GM21390 (cell line): ENCODE measurements at regions not wholly inside any gene's neighbourhood (a gene's known extent, or its start where the extent isn't known, plus 50 kb on each side); places are given as distances from the start of the nearest gene placed in this dataset.

Source experiments
- ATAC-seq: cut with Tn5 transposase; IDR thresholded peaks from one replicate; pipeline ENCODE4 v1.9.1; 2021; ENCODE audit not compliant: unreplicated experiment

GRCh38 chr10:16348891-16349290 is 87.9 kb upstream of the PTER start:
- no peak for ATAC-seq

DNA sequence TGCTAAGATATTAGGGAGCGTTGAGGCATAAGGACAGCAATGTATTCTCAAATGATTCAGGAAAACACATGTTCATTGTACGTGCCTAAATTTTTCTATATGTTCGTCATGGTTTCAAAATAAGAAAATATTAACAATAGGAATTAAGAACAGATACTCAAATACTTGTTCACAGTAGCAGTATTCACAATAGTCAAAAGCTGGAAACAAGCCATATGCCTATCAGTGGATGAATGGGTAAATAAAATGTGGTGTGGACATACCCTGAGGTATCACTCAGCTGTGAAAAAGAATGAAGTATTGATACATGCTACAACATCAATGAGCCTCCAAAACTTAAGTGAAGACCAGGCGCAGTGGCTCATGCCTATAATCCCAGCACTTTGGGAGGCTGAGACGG is 84.7 kb upstream of the PTER start:
- no peak for ATAC-seq

DNA sequence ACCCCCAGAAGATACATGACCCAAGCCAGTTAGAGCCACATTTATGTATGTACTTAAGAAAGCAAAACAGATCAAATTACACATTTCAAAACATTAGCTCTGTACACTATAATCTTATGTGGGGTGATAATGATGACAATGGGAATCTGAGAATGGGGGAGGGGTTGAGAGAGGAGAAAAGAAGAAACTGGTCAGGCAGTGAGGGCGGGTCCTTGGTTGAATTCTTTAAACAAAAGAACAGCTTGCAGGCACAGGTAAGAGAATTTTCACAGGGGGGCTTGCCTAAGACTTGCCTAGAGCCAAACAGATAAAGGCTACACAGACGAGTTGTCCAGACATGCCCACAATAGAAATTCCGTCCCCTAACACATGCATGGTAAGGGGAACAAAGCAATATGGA is 76.8 kb upstream of the PTER start:
- no peak for ATAC-seq

DNA sequence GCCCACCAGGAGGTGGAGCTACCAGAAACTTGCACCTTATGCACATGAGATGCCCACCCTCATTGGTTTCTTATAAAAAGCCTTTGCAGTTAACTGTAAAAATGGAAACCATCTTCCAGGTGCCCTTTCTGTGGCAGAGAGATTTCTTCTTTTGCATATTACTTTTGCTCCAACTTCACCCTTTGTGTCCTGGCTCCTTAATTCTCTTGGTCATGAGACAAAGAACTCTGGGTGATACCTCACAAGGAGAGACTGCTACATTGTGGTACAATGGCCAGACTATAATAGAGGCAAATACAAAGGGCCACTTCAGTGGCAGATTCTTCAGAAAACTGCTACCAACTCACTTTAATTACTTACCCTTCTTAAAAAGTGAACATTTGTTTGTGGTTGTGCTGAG is 76.4 kb upstream of the PTER start:
- no peak for ATAC-seq

- no peak for ATAC-seq
Measured at GRCh38 chr10:16361086-16361485, 75.7 kb upstream of the PTER start.

DNA sequence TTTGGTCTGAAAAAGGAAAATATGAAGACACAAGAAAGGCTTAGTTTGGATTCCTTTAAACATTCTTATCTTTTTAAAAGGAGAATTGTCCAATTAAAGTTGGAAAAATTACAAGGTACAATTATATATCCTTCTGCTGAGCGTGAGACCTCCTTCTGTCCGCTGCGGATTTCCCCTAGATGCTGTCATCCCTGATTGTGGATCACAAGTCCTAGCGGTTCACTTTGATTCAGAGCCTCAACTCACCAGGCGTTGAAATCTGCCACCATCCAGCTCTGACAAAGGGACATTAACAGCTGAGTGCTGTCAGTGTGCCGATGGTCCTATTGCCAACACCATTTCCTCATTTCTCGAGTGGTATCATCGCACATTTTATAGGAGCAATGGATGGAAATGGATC is 73.1 kb upstream of the PTER start:
- no peak for ATAC-seq

- ATAC-seq: no peak
Measured at GRCh38 chr10:16367621-16368292, 69.1 kb upstream of the PTER start.

DNA sequence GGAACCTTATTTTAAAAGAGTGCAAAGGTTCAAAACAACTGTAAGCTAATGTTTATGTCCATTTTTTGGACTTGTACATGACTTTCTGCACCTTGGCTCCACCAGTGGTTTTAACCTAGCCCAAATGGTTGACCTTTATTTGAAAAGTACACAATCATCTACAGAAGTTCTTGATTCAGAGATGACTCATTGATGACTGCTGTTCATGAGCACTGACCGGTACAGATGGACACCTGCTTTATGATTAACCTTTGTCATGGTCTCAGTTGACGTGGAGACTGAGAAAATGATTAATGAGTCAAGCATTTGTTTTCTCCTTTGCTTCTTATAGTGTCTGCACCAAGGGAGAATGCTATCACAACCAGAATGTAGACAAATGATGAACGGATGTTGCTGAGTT is 55.7 kb upstream of the PTER start:
- no peak for ATAC-seq

DNA sequence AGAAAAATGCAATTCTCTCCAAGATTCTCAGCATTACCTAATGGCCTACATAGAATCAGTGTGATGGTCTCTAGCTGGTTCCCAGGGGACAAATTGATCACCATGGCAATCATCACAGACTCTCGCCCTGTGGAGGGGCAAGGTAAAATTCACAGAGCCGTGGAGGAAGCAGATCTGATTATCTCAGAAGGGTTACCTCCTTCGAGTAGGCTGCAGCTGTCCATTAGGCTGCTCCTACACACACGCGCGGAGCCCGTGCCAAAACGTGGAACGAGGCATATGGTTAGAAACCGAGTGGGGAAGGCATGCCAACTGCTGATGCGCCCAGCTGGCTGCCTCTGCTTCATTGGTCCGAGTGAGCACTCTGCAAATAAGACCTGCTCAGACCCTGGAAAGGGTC is 52.8 kb upstream of the PTER start:
- no peak for ATAC-seq

- ATAC-seq: no peak
Measured at GRCh38 chr10:16386855-16387254, 50.0 kb upstream of the PTER start.
